ENCODE measurements at regions not wholly inside any gene's neighbourhood (a gene's known extent, or its start where the extent isn't known, plus 50 kb on each side); places are given as distances from the start of the nearest gene placed in this dataset.
"Not testable (repeated sequence)": the region's sequence is repeated elsewhere in the genome, so short reads cannot be mapped to it uniquely, and the experiment has no call there.

DNA sequence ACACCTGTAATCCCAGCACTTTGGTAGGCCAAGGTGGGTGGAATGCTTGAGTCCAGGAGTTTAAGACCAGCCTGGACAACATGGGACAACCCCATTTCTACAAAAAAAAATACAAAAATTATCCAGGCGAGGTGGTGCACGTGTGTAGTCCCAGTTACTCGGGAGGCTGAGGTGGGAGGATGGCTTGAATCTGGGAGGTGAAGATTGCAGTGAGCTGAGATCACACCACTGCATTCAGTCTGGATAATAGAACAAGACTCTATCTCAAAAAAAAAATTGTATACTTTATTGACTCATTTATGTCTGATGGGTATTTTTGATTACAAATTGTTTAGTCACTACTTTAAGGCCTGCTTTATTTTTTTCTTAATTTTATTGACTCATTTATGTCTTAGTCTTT is 56.0 kb upstream of the PROP1 start:
- not testable (repeated sequence) for TF ChIP-seq EZH2 (IDR thresholded peaks at IDR 0.05; ENCODE audit: borderline replicate concordance, low read depth, low read length, severe bottlenecking); POLR2AphosphoS5 (IDR thresholded peaks at IDR 0.05; ENCODE audit: insufficient read depth, low read depth, low read length); GATA2 (IDR thresholded peaks at IDR 0.05; ENCODE audit: insufficient read depth, insufficient read length, low read depth, low read length); POLR2A (IDR thresholded peaks at IDR 0.05; ENCODE audit: low read depth, low read length); FOS (IDR thresholded peaks at IDR 0.05; ENCODE audit: borderline replicate concordance, insufficient read depth, low read length)
- TF ChIP-seq, protein P1, sequence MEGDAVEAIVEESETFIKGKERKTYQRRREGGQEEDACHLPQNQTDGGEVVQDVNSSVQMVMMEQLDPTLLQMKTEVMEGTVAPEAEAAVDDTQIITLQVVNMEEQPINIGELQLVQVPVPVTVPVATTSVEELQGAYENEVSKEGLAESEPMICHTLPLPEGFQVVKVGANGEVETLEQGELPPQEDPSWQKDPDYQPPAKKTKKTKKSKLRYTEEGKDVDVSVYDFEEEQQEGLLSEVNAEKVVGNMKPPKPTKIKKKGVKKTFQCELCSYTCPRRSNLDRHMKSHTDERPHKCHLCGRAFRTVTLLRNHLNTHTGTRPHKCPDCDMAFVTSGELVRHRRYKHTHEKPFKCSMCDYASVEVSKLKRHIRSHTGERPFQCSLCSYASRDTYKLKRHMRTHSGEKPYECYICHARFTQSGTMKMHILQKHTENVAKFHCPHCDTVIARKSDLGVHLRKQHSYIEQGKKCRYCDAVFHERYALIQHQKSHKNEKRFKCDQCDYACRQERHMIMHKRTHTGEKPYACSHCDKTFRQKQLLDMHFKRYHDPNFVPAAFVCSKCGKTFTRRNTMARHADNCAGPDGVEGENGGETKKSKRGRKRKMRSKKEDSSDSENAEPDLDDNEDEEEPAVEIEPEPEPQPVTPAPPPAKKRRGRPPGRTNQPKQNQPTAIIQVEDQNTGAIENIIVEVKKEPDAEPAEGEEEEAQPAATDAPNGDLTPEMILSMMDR (IDR thresholded peaks at IDR 0.05; ENCODE audit: extremely low read depth in 1 of 2, insufficient read depth in 1 of 2, low read depth in 1 of 2, low read length in 2 of 2) = not testable (repeated sequence)
- TF ChIP-seq, protein P2, sequence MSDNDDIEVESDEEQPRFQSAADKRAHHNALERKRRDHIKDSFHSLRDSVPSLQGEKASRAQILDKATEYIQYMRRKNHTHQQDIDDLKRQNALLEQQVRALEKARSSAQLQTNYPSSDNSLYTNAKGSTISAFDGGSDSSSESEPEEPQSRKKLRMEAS (IDR thresholded peaks at IDR 0.05; ENCODE audit: insufficient read depth, insufficient read length) = not testable (repeated sequence)
